GM18868 (cell line): ENCODE measurements at regions not wholly inside any gene's neighbourhood (a gene's known extent, or its start where the extent isn't known, plus 50 kb on each side); places are given as distances from the start of the nearest gene placed in this dataset.

Experiments used
- ATAC-seq: cut with Tn5 transposase; IDR thresholded peaks from one replicate; pipeline ENCODE4 v1.9.1; 2021; ENCODE audit warnings: mild to moderate bottlenecking, moderate library complexity; ENCODE audit not compliant: unreplicated experiment

GRCh38 chrY:21261158-21261557 lies 250.0 kb upstream of the RBMY1B start:
- no peak for ATAC-seq

- ATAC-seq: no peak
These were observed 244.4 kb upstream of the RBMY1B start for GRCh38 chrY:21266751-21267150.

- no peak for ATAC-seq
These were observed 244.0 kb upstream of the RBMY1B start for GRCh38 chrY:21267164-21267563.

GRCh38 chrY:21287769-21288168 lies 223.4 kb upstream of the RBMY1B start:
- ATAC-seq: no peak

- no peak for ATAC-seq
These were observed 222.2 kb upstream of the RBMY1B start for GRCh38 chrY:21288908-21289307.

GRCh38 chrY:21295206-21295605 lies 215.9 kb upstream of the RBMY1B start:
- no peak for ATAC-seq

- ATAC-seq: peak; percentile 77
These were observed 208.9 kb upstream of the RBMY1B start for GRCh38 chrY:21302278-21302677.

GRCh38 chrY:21315366-21315765 lies 195.8 kb upstream of the RBMY1B start:
- no peak for ATAC-seq
